RWPE1 (cell line): ENCODE measurements at regions not wholly inside any gene's neighbourhood (a gene's known extent, or its start where the extent isn't known, plus 50 kb on each side); places are given as distances from the start of the nearest gene placed in this dataset.

Experiments
- CTCF ChIA-PET: fragments of 350-600 bp; sonication (Branson Sonifier 250); formaldehyde crosslinking; extraction: SDS; loops from one replicate; lab custom pipeline; 2021; lab: Yijun Ruan, JAX
- POLR2A ChIA-PET: fragments of 400-600 bp; formaldehyde crosslinking; extraction: SDS; loops from one replicate; lab custom pipeline; 2020; ENCODE audit warnings: antibody characterized with exemption; ENCODE audit not compliant: low non-redundant PET; lab: Yijun Ruan, JAX
- DNase-seq: peaks from one replicate; pipeline ENCODE4 v3.0.0; 2012; ENCODE audit warnings: low spot score
- H3K27ac ChIP-seq: fragments of 450-650 bp; 2 replicates; pipeline ENCODE4 v1.5.1; 2017
- TF ChIP-seq, protein P1 (sequence below): fragments of 450-650 bp; conservative IDR thresholded peaks from 2 replicates; pipeline ENCODE4 v1.5.1; 2017; ENCODE audit warnings: low read depth, mild to moderate bottlenecking

DNA sequence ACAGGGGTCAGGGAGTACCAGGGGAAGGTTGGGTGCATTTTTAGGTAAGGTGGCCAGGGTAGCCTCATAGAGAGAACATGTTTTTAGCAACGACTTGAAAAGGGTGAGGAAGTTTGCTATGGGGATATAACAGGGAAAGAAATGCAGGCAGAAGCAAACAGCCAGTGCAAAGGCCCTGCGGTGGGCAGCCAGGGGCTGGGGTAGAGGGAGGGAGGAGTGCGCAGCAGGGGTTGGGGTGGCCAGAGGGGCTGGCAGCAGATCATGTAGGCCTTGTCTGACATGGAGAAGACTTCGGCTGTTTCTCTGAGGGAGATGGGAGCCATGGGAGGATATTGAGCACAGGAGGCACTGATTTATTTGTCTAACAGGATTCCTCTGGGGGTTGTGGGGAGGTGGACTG, 242.5 kb downstream of the RBM19 start:
- POLR2A ChIA-PET, result no interaction called here
- H3K27ac ChIP-seq, result no peak overlapping the region
- CTCF ChIA-PET, result interaction anchor here (0.6 kb wide), 1 partner anchor 34 kb away, joined by 3 read pairs; no protein-coding TSS in a partner anchor
- TF ChIP-seq, protein P1, sequence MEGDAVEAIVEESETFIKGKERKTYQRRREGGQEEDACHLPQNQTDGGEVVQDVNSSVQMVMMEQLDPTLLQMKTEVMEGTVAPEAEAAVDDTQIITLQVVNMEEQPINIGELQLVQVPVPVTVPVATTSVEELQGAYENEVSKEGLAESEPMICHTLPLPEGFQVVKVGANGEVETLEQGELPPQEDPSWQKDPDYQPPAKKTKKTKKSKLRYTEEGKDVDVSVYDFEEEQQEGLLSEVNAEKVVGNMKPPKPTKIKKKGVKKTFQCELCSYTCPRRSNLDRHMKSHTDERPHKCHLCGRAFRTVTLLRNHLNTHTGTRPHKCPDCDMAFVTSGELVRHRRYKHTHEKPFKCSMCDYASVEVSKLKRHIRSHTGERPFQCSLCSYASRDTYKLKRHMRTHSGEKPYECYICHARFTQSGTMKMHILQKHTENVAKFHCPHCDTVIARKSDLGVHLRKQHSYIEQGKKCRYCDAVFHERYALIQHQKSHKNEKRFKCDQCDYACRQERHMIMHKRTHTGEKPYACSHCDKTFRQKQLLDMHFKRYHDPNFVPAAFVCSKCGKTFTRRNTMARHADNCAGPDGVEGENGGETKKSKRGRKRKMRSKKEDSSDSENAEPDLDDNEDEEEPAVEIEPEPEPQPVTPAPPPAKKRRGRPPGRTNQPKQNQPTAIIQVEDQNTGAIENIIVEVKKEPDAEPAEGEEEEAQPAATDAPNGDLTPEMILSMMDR, result no peak
- DNase-seq, result no peak

DNA sequence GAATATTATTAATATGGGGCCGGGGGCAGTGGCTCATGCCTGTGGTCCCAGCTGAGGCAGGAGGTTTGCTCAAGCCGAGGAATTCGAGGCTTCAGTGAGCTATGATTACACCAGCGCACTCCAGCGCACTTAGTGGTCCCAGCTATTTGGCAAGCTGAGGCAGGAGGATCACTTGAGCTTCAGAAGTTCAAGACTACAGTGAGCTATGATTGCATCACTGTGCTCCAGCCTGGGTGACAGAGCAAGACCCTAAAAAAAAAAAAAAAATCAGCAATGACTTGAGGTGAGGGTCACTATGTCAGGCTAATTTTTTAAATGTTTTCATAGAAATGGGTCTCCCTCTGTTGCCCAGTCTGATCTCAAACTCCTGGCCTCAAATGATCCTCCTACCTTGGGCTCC, 243.4 kb downstream of the RBM19 start:
- DNase-seq, result no peak
- CTCF ChIA-PET, result no interaction called here
- POLR2A ChIA-PET, result no interaction called here

GRCh38 chr12:113720629-113721028, 245.5 kb downstream of the RBM19 start:
- ChIA-PET POLR2A (no interaction called here), CTCF (no interaction called here)
- TF ChIP-seq, protein P1, result no peak
- no peak for DNase-seq
- no peak overlapping the region for H3K27ac ChIP-seq

More for the DNA sequence above, 243.4 kb downstream of the RBM19 start:
- H3K27ac ChIP-seq, result no peak overlapping the region
- TF ChIP-seq, protein P1, result no peak

- ChIA-PET CTCF (no interaction called here), POLR2A (no interaction called here)
- H3K27ac ChIP-seq, result no peak overlapping the region
- TF ChIP-seq, protein P1, result no peak
- DNase-seq, result no peak
Measured at GRCh38 chr12:113719911-113720591, 246.1 kb downstream of the RBM19 start.

DNA sequence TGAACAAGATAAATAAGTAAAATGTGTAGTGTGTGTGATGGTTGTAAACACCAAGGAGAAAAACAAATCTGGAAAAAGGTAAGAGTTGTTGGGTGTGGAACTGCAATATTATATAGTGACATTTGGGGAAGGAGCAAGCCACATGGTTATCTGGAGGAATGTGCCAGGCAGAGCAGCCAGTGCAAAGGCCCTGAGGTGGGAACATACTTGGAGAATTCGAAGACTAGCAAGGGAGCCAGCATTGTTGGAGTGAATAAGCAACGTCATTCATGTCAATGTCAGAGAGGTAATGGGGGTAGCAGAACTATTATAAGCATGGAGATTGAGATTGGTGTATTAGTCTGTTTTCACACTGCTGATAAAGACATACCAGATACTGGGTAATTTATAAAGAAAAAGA, 241.5 kb upstream of the LHX5 start:
- TF ChIP-seq, protein P1, result no peak
- no peak for DNase-seq
- no peak overlapping the region for H3K27ac ChIP-seq
- ChIA-PET CTCF (no interaction called here), POLR2A (no interaction called here)

GRCh38 chr12:113712481-113712880, 240.8 kb upstream of the LHX5 start:
- H3K27ac ChIP-seq, result no peak overlapping the region

More at GRCh38 chr12:113712481-113712880, 240.8 kb upstream of the LHX5 start:
- TF ChIP-seq, protein P1, result no peak
- POLR2A ChIA-PET, result no interaction called here
- CTCF ChIA-PET, result no interaction called here
- no peak for DNase-seq
